ENCODE measurements at regions not wholly inside any gene's neighbourhood (a gene's known extent, or its start where the extent isn't known, plus 50 kb on each side); places are given as distances from the start of the nearest gene placed in this dataset.
"Not testable (repeated sequence)": the region's sequence is repeated elsewhere in the genome, so short reads cannot be mapped to it uniquely, and the experiment has no call there.

DNA sequence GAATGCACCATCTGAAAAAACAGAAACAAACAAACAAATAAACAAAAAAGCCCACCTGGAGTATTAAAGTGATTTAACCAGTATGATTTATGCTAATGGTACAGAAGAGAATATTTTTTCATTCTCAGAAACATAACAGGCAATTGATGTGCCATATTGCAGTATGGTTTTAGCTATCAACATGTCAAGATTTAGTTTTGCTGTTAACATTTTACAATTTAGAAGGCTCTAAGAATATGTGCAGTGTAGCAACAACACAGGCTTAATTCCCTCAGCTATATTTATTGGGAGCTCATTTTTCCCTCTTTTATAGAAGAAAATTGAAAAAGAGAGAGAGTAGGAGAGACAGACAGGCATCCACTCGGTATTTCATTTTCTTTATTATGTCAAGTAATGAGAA, 1022.7 kb upstream of the CITED2 start:
- no peak for DNase-seq

GRCh38 chr6:140393665-140394540, 1019.5 kb upstream of the CITED2 start:
- no peak for DNase-seq

- DNase-seq, result no peak
Observed at GRCh38 chr6:140388815-140389214, 1014.4 kb upstream of the CITED2 start.

DNA sequence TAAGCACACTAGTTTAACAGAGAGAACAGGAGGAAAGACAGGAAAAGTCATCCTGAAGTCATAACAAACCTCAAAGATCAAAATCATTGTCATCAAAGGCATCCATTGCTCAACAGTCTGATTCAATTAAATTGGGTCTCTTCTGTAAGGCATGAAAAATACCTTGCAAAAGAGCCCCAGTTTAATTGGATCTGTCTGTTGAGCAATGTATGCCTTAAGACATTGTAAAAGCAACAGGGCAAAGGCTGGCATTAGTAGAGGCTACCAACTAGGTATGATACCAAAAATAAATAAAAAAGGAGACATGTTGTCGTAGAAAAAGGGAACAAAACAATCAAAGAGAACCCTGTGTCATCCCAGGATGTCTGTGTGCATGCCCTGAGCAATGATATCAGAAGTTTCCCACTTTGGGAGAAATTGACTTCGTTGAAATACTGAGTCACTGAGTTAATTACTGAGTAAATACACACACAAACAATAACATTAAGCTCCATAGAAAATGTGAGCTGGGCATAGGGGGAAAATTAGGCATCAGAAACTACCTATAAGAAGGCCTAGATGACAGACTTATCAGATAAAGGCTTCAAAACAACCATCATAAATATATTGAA, 1013.8 kb upstream of the CITED2 start:
- DNase-seq, result no peak

DNA sequence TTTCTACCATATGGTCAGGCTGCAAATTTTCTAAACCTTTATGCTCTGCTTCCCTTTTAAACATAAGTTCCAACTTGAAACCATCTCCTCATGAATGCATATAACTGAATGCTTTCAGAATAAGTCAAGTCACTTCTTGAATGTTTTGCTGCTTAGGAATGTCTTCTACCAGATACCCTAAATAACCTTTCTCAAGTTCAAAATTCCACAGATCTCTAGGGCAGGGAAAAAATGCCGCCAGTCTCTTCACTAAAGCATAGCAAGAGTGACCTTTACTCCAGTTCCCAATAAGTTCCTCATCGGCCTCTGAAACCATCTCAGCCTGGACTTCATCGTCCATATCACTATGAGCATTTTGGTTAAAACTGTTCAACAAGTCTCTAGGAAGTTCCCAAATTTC, 1011.2 kb upstream of the CITED2 start:
- no peak for DNase-seq

DNA sequence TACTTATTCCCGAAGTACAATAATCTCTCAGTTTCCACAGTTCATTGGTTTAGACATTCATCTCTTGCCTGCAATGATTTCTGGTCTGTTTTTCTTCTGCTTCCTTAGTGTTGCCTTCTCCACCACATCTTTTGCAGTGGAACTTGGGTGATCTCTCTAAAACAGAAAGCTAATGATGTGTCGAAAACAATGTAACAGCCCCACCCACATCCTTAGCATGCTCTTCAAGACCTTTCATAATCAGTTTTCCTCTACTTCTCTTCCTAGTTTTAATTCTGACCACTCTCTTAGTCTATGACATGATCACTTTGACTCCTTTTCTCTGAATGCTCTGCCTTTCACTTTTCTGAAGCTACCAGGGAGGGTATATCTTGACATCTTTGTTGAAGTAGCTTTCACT, 1007.9 kb upstream of the CITED2 start:
- no peak for DNase-seq

DNA sequence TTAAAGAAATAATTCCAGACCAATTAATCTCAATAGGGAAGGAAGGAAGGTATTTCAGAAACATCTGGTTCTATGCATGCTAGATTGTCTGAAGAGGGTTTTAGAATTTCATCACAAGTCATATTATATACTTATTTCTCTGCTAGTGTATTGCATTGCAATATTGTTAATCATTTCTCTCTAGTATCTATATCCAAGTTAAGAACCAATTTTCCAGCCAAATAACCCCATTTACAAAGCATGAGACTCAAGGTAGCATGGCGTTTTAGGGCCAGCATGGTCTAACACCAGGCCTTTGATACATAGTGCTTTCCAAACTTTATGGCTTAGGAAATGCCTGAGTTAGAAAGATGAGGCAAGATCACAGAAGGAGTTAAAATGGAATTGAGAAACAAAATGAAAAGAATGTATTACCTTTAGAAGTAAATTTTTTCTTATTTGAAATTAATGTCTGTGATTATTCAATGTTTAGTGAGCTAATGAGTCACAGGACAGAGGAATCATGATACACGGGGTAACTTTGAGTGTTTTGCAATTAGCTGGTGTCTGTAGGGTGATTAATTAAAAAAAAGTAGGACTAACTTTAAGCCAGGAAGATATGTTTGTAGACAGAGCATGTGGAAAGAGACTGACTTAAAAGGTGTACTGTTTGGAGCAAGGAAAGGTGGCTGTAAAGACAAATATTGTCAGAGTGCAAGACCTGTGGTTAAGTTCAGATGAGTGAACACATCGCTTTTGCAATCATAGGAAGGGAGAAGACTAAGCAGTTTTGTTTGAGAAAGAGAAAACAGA, 1006.2 kb upstream of the CITED2 start:
- DNase-seq, result no peak

GRCh38 chr6:140379919-140380318, 1005.5 kb upstream of the CITED2 start:
- DNase-seq, result no peak

DNA sequence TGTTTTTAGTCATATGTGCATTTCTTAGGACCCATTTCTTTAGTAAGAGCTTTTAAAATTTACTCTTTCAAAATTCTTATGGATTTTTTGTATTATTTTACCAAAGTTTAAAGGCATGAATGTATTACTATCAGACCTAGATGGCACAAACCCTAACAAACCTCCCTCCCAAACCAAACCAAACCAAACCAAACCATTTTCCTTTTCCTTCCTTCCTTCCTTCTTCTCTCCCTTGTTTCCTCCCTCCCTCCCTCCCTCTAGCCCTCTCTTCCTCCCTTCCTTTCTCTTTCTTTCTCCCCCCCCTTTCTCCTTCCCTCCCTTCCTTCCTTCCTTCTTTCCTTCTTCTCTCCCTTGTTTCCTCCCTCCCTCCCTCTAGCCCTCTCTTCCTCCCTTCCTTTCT, 1001.8 kb upstream of the CITED2 start:
- DNase-seq, result no peak

- DNase-seq, result not testable (repeated sequence)
Observed at GRCh38 chr6:140373728-140374127, 999.3 kb upstream of the CITED2 start.

DNA sequence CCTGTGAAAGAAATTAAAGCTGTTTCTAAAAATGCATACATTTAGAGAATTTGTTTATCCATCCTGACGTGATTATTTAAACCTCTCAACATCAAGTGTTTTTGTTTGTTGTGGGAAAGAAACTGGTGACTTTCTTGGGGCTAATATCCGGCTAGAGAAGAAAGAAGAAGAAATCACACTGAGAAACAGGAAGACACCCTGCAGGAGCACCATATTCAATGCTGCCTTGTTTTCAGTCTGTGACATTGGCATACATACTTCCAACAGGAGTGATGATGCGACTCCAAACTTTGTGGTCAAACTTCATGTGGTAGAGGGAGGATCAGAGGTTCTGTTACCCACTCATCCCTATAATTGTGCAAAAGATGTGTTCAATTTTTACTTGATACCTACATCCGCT, 997.6 kb upstream of the CITED2 start:
- DNase-seq, result no peak

DNA sequence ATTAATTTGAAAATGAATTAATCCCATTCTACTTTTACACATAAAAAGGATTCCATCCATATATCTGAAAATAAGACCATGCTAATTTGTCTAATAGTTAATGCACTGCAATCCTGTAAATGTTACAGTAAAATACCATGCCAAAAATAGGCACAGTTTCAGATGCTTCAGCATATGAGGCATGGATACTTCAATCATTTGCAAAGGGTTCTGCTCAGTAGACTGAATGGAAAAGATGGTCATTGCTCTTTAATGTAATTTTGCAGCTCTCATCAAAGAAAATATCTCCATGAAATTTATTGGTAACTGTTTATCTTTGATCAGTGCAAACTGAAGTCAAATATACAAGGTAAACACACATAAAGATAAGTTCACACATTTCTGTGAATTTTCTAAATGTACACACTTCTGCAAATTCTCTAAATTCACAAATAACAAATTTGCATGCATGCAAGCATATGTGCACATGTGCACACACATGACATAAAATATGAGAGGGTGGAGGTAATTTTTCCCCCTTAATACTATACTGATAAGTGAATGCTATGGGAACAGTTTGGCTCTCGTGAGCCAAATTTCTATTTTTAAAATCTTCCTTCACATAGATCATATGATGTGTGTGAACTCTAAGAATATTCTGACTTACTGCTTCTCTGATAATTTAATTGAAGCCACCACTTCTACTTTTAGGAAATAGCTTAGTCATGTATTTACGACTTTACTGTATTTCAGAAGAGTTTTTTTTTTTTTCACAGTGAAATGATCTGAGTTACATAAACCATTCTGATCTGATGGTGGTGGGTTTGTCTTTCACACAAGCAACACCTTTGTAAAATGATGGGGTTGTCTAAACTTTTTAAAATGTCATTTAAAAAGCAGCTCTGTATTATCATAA, 996.8 kb upstream of the CITED2 start:
- no peak for DNase-seq

- DNase-seq, result no peak
Observed at GRCh38 chr6:140370441-140370840, 996.0 kb upstream of the CITED2 start.

- DNase-seq, result no peak
Observed at GRCh38 chr6:140366991-140367390, 992.5 kb upstream of the CITED2 start.

GRCh38 chr6:140364916-140365315, 990.5 kb upstream of the CITED2 start:
- DNase-seq, result no peak

GRCh38 chr6:140360651-140361050, 986.2 kb upstream of the CITED2 start:
- no peak for DNase-seq

GRCh38 chr6:140355476-140355875, 981.0 kb upstream of the CITED2 start:
- DNase-seq, result no peak

GRCh38 chr6:140354296-140354695, 979.8 kb upstream of the CITED2 start:
- no peak for DNase-seq

DNA sequence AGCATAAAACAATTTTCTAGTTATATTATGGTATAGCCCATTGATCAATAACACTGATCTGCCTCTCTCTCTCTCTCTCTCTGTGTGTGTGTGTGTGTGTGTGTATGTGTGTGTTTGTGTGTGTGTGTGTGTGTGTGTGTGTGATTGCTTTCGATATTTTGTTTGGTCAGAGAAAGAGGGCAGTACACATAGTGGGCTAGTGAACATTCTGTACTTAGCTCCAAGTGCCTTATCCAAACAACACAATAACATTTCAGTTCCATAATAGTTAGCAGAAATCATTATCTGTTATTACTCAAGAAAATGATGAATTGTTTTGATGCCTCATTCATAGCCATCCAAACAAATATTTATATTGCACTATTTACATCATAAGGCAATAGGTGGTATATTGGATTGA, 979.1 kb upstream of the CITED2 start:
- DNase-seq, result no peak

DNA sequence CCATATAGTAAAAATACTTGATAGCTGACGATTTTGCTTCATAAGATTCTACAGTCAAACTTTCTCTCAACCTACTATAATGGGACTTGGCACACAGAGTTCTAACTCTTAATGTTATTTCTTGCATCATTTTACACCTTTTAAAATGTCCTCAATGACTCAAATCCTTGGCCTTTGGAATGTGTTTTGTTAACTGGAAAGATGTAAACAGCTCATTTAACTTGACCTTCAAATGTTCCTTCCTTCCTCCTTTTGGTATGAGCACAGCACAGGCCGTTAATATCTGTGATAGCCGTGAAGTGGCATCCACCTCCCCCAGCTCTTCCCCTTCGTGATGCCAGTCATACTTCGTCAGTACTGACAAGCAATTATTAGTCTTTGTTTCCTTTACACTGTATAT, 972.0 kb upstream of the CITED2 start:
- DNase-seq, result no peak

DNA sequence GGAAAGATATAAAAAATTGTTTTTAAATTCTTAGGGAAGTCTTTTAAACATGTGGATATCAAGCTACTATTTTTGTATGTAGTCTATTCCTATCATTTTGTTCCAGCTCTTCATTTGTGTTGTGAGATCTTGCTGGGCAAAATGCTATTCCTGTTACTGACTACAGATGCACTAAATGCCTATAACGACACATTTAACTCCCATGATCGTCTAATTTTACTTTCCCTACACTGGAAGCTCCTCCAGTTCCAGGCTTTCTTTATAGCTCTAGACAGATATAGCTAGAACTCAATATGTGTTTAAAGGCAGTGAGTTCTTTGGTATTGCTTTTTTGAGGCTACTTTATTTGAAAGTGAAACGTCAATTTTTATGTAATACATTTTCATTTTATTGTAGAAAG, 971.5 kb upstream of the CITED2 start:
- no peak for DNase-seq

GRCh38 chr6:140344142-140344913, 969.9 kb upstream of the CITED2 start:
- DNase-seq, result no peak

All from NCI-H345 (cell line).